ENCODE measurements at regions not wholly inside any gene's neighbourhood (a gene's known extent, or its start where the extent isn't known, plus 50 kb on each side); places are given as distances from the start of the nearest gene placed in this dataset.

DNA sequence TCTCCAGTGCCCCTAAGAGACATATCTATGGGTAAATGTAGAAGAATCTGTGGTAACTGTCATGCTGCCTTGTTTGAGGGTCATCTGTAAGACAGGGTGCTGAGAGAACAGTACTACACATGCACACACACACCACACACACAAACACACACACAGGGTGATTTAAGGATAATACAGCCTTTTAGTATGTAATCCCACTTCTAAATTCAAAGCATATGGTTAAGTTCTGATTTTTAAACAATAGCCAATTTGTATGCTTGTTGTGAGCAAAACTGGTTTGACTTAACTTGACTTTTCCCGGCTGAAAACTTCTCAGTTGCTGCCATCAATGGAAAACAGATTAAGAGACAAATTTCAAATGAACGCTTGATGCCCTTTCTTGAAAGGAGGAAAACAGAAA is 241.8 kb downstream of the ADGRG6 start:
- TF ChIP-seq POLR2AphosphoS5 (IDR thresholded peaks at IDR 0.05) (no peak), POLR2A (IDR thresholded peaks at IDR 0.05) (no peak), CTCF (IDR thresholded peaks at IDR 0.05) (no peak)
